Kidney epithelial cell (primary cell): ENCODE measurements at regions not wholly inside any gene's neighbourhood (a gene's known extent, or its start where the extent isn't known, plus 50 kb on each side); places are given as distances from the start of the nearest gene placed in this dataset.

ENCODE experiments used
- DNase-seq: peaks from one replicate; pipeline ENCODE4 v3.0.0-alpha.2; 2010; ENCODE audit warnings: low read depth
- H3K27me3 ChIP-seq: 2 replicates; pipeline ENCODE4 v1.6.0; 2011; ENCODE audit warnings: low read length; ENCODE audit not compliant: control insufficient read depth, insufficient read depth
- H3K36me3 ChIP-seq: 2 replicates; pipeline ENCODE4 v1.5.1; 2011; ENCODE audit warnings: low read length; ENCODE audit not compliant: control insufficient read depth, insufficient read depth
- H3K4me3 ChIP-seq: 2 replicates; pipeline ENCODE4 v1.5.1; 2011; ENCODE audit warnings: low read depth, mild to moderate bottlenecking, control low read depth, low read length
- TF ChIP-seq, protein P1 (sequence below): IDR thresholded peaks from 2 replicates; pipeline ENCODE4 v1.5.1; 2011; ENCODE audit warnings: mild to moderate bottlenecking, moderate library complexity, low read length, control low read depth, inconsistent platforms; ENCODE audit not compliant: insufficient read depth, poor library complexity, severe bottlenecking

DNA sequence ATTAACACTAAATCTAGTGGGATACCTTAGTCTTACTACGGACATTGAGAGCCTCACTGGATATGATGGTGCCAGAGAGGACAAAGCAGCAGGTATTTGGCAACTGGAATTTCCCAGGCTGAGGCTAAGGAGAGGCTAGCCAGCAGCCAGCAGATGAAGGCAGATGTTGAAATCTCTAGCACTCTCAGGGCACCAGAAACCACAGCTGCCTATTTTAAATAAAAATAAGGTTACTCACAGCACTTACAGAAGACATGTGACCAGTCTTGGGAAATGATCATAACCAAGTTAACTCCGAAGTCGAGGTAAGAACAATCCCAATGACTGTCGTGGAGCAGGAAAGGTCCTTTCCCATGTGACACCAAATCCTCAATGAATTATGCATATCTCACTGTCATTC lies 1726.0 kb downstream of the EFNB2 start:
- no peak overlapping the region for H3K4me3 ChIP-seq
- no peaks in the 10 kb centered on the region for H3K27me3 ChIP-seq
- DNase-seq = no peak
- no peaks in the 10 kb centered on the region for H3K36me3 ChIP-seq
- TF ChIP-seq, protein P1, sequence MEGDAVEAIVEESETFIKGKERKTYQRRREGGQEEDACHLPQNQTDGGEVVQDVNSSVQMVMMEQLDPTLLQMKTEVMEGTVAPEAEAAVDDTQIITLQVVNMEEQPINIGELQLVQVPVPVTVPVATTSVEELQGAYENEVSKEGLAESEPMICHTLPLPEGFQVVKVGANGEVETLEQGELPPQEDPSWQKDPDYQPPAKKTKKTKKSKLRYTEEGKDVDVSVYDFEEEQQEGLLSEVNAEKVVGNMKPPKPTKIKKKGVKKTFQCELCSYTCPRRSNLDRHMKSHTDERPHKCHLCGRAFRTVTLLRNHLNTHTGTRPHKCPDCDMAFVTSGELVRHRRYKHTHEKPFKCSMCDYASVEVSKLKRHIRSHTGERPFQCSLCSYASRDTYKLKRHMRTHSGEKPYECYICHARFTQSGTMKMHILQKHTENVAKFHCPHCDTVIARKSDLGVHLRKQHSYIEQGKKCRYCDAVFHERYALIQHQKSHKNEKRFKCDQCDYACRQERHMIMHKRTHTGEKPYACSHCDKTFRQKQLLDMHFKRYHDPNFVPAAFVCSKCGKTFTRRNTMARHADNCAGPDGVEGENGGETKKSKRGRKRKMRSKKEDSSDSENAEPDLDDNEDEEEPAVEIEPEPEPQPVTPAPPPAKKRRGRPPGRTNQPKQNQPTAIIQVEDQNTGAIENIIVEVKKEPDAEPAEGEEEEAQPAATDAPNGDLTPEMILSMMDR = no peak

DNA sequence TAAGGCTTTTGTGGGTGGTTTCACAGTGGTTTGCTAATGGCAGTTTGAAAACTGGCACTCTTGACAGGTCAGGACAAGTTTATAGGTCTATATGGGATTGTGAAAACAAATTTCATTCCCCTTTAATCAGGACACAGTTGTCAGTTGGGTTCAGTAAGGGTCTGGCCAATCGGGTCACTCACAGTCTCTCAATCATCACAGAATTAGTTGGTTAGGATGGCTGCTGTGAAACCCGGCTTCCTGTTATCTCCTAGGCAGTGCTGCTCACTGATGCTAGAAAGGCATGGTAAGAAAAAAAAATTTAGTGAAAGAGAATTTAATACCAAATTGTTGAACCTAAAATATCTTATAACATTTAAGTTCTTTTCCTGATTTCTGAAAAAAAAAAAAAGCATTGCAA lies 1730.1 kb downstream of the EFNB2 start:
- no peaks in the 10 kb centered on the region for H3K27me3 ChIP-seq
- no peak for DNase-seq
- TF ChIP-seq, protein P1 = no peak
- H3K36me3 ChIP-seq = no peaks in the 10 kb centered on the region
- H3K4me3 ChIP-seq = no peak overlapping the region

DNA sequence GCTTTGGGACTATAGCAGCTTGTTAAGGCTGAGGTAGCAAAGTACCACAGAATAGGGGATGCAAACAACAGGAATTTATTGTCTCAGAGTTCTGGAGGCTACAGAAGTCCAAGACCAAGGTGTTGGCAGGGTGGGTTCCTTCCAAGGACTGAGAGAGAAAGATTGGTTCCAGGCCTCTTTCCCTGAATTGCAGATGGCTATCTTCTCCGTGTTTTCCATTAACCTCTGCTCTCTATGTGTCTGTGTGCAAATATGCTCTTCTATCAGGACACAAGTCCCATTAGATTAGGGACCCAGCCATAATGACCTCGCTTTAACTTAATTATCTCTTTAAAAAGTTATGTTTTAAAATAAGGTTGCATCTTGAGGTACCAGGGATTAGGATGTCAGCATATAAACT lies 1732.9 kb upstream of the SLC10A2 start:
- no peak overlapping the region for H3K4me3 ChIP-seq
- no peaks in the 10 kb centered on the region for H3K27me3 ChIP-seq
- H3K36me3 ChIP-seq = no peaks in the 10 kb centered on the region
- TF ChIP-seq, protein P1 = no peak
- DNase-seq = no peak

DNA sequence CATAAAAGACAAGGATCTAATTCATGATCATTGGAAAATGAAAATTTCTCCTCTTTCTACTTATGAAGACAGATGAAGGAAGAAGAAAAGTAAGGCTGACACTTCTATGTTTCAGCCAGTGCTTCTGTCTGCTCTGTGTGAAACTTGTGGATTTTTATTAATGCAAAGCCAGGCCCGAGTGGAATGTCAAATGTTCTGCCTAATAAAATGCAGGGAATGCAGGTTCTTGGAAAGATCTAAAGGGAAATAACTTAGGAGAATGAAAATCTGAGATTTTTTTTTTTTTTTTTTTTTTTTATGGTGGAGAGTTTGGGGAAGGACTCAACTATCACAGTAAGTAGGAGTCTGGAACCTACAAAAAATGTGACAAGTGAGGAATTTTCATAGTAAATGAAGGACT lies 1732.3 kb upstream of the SLC10A2 start:
- H3K4me3 ChIP-seq = no peak overlapping the region
- H3K36me3 ChIP-seq = no peaks in the 10 kb centered on the region
- DNase-seq = no peak
- no peaks in the 10 kb centered on the region for H3K27me3 ChIP-seq
- TF ChIP-seq, protein P1 = no peak

DNA sequence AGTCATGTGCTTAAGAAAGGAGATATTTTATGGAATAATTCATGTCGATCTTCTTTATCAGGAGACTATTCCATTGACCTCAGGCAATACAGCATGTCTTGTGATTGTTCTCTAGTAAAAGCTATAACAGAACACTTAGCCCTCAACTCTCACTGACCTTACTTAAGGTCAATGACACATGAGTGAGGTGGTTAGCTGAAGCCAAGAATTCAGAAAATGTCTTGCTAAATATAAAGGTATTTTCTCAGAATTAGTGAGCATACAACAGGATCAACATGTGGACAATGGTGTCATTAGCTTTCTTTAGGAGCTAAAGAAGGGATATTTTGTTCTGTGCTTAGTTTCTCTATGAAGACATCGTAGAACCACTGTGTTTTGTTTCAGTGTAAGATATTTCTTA lies 1730.4 kb upstream of the SLC10A2 start:
- Histone ChIP-seq H3K4me3 (no peak overlapping the region), H3K36me3 (no peaks in the 10 kb centered on the region), H3K27me3 (no peaks in the 10 kb centered on the region)
- no peak for DNase-seq
- TF ChIP-seq, protein P1 = no peak

DNA sequence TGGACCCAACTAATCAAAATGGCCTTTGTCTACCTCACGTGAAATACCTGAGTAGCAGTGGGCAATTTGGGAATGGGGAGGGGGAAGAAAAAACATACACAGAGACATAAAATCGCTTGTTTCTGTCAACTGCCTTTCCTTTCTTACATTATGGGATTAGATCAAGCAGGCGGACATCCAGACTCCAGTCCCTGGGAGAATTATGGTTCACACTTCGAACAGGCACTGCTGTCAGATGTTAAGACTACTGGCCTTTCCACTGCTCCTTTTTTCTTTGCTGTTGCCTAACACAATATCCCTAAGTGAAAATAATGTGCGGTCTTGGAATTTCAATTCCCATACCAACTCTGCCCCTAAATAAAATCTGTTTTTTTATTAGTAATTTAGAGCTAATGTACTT lies 1719.7 kb upstream of the SLC10A2 start:
- TF ChIP-seq, protein P1 = no peak

More for the DNA sequence above, 1719.7 kb upstream of the SLC10A2 start:
- Histone ChIP-seq H3K27me3 (no peaks in the 10 kb centered on the region), H3K36me3 (no peaks in the 10 kb centered on the region), H3K4me3 (no peak overlapping the region)
- DNase-seq = no peak
